Vagina (tissue), 2 donors: ENCODE measurements at regions not wholly inside any gene's neighbourhood (a gene's known extent, or its start where the extent isn't known, plus 50 kb on each side); places are given as distances from the start of the nearest gene placed in this dataset.
"Not testable (repeated sequence)": the region's sequence is repeated elsewhere in the genome, so short reads cannot be mapped to it uniquely, and the experiment has no call there.

ENCODE experiments used
- DNase-seq, 2 donors: peaks; one replicate each; pipeline ENCODE4 v3.0.0-alpha.2; 2017; ENCODE audit errors: extremely low spot score in 2 of 2
- H3K27ac ChIP-seq: fragments of 200-600 bp; sonication (generic); one replicate; pipeline ENCODE4 v1.5.1; 2019
- H3K27me3 ChIP-seq: fragments of 200-600 bp; sonication (generic); one replicate; pipeline ENCODE4 v1.5.1; 2019
- H3K36me3 ChIP-seq, 2 donors: fragments of 200-600 bp; sonication (generic); one replicate each; pipeline ENCODE4 v1.5.1; 2017 to 2019
- H3K4me1 ChIP-seq: fragments of 200-600 bp; sonication (generic); one replicate; pipeline ENCODE4 v1.5.1; 2019
- H3K4me3 ChIP-seq, 2 donors: fragments of 200-600 bp; sonication (generic); 1 replicate in 1 of 2; 2 replicates in 1 of 2; pipeline ENCODE4 v1.5.1; 2016 to 2019
- H3K9me3 ChIP-seq: fragments of 200-600 bp; sonication (generic); one replicate; pipeline ENCODE4 v1.5.1; 2019
- CTCF ChIP-seq, 3 experiments: fragments of 450-650 bp in 2 of 3; fragments of 200-600 bp in 1 of 3; sonication (generic) in 1 of 3; IDR thresholded peaks; one replicate each; pipeline ENCODE4 v1.5.1; 2017 to 2019; ENCODE audit warnings: antibody characterized with exemption in 3 of 3, mild to moderate bottlenecking in 2 of 3, moderate library complexity in 2 of 3
- POLR2A ChIP-seq, 2 donors: fragments of 450-650 bp; IDR thresholded peaks; one replicate each; pipeline ENCODE4 v1.6.1; 2017; ENCODE audit warnings: antibody characterized with exemption in 2 of 2, mild to moderate bottlenecking in 2 of 2, moderate library complexity in 2 of 2
- POLR2AphosphoS5 ChIP-seq, 2 donors: sonication (generic); formaldehyde crosslinking; IDR thresholded peaks; one replicate each; pipeline ENCODE4 v1.9.0; 2017; ENCODE audit warnings: antibody characterized with exemption in 2 of 2, mild to moderate bottlenecking in 2 of 2, low read depth in 1 of 2; ENCODE audit not compliant: insufficient read depth in 1 of 2
- intact Hi-C: fragments of 100-400 bp; cut with DNase I; formaldehyde crosslinking; loops from one replicate; pipeline ENCODE4 v1.15.1; 2023

- TF ChIP-seq POLR2AphosphoS5 (IDR thresholded peaks at IDR 0.05; ENCODE audit: insufficient read depth in 1 of 2, low read depth in 1 of 2) (no peak), POLR2A (IDR thresholded peaks at IDR 0.05) (no peak)
- no peak overlapping the region for H3K27ac ChIP-seq
- H3K4me1 ChIP-seq: no peaks in the 10 kb centered on the region
- intact Hi-C loops: no loop called here
- H3K4me3 ChIP-seq: no peak overlapping the region
- no peaks in the 10 kb centered on the region for H3K27me3 ChIP-seq
- no peaks in the 10 kb centered on the region for H3K36me3 ChIP-seq
- no peak for DNase-seq
- H3K9me3 ChIP-seq: no peaks in the 10 kb centered on the region
Observed at GRCh38 chr7:19352305-19352695, 207.1 kb upstream of the FERD3L start.

- intact Hi-C loops: no loop called here
- no peaks in the 10 kb centered on the region for H3K27me3 ChIP-seq
- no peak for DNase-seq
- H3K36me3 ChIP-seq: no peaks in the 10 kb centered on the region
- no peaks in the 10 kb centered on the region for H3K4me1 ChIP-seq
- no peak overlapping the region for H3K4me3 ChIP-seq
- no peak for TF ChIP-seq CTCF (IDR thresholded peaks at IDR 0.05)
- TF ChIP-seq POLR2A (IDR thresholded peaks at IDR 0.05): no peak
- no peak for TF ChIP-seq POLR2AphosphoS5 (IDR thresholded peaks at IDR 0.05; ENCODE audit: insufficient read depth in 1 of 2, low read depth in 1 of 2)
- no peaks in the 10 kb centered on the region for H3K9me3 ChIP-seq
- no peak overlapping the region for H3K27ac ChIP-seq
Observed at GRCh38 chr7:19351341-19352304, 206.4 kb upstream of the FERD3L start.

- Histone ChIP-seq H3K27ac (no peak overlapping the region), H3K9me3 (no peaks in the 10 kb centered on the region), H3K36me3 (no peaks in the 10 kb centered on the region), H3K27me3 (no peaks in the 10 kb centered on the region), H3K4me3 (no peak overlapping the region), H3K4me1 (no peaks in the 10 kb centered on the region)
- no peak for TF ChIP-seq POLR2AphosphoS5 (IDR thresholded peaks at IDR 0.05; ENCODE audit: insufficient read depth in 1 of 2, low read depth in 1 of 2)
- no peak for TF ChIP-seq POLR2A (IDR thresholded peaks at IDR 0.05)
- TF ChIP-seq CTCF (IDR thresholded peaks at IDR 0.05): no peak
- no peak for DNase-seq
- intact Hi-C loops: no loop called here
Observed at GRCh38 chr7:19339512-19339911, 194.3 kb upstream of the FERD3L start.

- H3K4me3 ChIP-seq, intact Hi-C loops, H3K9me3 ChIP-seq, H3K4me1 ChIP-seq, H3K36me3 ChIP-seq, H3K27ac ChIP-seq, DNase-seq, H3K27me3 ChIP-seq: not testable (repeated sequence)
Observed at GRCh38 chr7:19338512-19338911, 193.3 kb upstream of the FERD3L start.

- Histone ChIP-seq H3K9me3 (no peaks in the 10 kb centered on the region), H3K27ac (no peak overlapping the region), H3K4me1 (no peaks in the 10 kb centered on the region), H3K27me3 (no peaks in the 10 kb centered on the region), H3K36me3 (no peaks in the 10 kb centered on the region), H3K4me3 (no peak overlapping the region)
- no peak for DNase-seq
- intact Hi-C loops: no loop called here
- TF ChIP-seq POLR2A (IDR thresholded peaks at IDR 0.05) (no peak), POLR2AphosphoS5 (IDR thresholded peaks at IDR 0.05; ENCODE audit: insufficient read depth in 1 of 2, low read depth in 1 of 2) (no peak), CTCF (IDR thresholded peaks at IDR 0.05) (no peak)
Observed at GRCh38 chr7:19336836-19337383, 191.7 kb upstream of the FERD3L start.

- H3K4me1 ChIP-seq: no peaks in the 10 kb centered on the region
- H3K27ac ChIP-seq: no peak overlapping the region
- H3K4me3 ChIP-seq: no peak overlapping the region
- no peaks in the 10 kb centered on the region for H3K9me3 ChIP-seq
- intact Hi-C loops: no loop called here
- DNase-seq: no peak
- no peaks in the 10 kb centered on the region for H3K27me3 ChIP-seq
- no peak for TF ChIP-seq POLR2AphosphoS5 (IDR thresholded peaks at IDR 0.05; ENCODE audit: insufficient read depth in 1 of 2, low read depth in 1 of 2)
- TF ChIP-seq CTCF (IDR thresholded peaks at IDR 0.05): no peak
- TF ChIP-seq POLR2A (IDR thresholded peaks at IDR 0.05): no peak
- H3K36me3 ChIP-seq: no peaks in the 10 kb centered on the region
Observed at GRCh38 chr7:19333706-19334105, 188.5 kb upstream of the FERD3L start.
